ENCODE measurements at regions not wholly inside any gene's neighbourhood (a gene's known extent, or its start where the extent isn't known, plus 50 kb on each side); places are given as distances from the start of the nearest gene placed in this dataset.
A peak's percentile ranks its signal among the peaks of the same experiment; 100 is the strongest.
"Not testable (repeated sequence)": the region's sequence is repeated elsewhere in the genome, so short reads cannot be mapped to it uniquely, and the experiment has no call there.

DNA sequence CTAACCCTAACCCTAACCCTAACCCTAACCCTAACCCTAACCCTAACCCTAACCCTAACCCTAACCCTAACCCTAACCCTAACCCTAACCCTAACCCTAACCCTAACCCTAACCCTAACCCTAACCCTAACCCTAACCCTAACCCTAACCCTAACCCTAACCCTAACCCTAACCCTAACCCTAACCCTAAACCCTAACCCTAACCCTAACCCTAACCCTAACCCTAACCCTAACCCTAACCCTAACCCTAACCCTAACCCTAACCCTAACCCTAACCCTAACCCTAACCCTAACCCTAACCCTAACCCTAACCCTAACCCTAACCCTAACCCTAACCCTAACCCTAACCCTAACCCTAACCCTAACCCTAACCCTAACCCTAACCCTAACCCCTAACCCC, 80.6 kb upstream of the PLEKHG4B start:
- not testable (repeated sequence) for DNase-seq (ENCODE audit: low spot score)

DNA sequence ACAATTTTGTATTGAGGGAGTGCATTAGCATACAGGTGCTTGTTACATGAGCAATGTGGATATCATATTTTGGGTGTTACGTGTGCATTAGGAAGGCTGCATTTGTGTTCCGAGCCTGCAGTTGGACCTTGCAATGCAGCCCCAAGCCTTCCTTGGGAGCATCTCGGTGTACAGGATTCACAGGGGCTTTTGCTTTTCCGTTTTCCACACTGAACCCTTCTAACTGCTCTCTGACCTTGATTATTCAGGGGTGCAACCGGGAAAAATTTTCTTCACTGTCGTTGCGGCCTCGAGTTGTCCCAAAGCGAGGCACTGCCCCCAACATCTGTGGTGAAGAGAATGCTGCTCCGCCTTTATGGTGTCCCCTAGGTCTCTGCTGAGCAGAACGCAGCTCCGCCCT, 80.1 kb upstream of the PLEKHG4B start:
- DNase-seq (ENCODE audit: low spot score): no peak

DNA sequence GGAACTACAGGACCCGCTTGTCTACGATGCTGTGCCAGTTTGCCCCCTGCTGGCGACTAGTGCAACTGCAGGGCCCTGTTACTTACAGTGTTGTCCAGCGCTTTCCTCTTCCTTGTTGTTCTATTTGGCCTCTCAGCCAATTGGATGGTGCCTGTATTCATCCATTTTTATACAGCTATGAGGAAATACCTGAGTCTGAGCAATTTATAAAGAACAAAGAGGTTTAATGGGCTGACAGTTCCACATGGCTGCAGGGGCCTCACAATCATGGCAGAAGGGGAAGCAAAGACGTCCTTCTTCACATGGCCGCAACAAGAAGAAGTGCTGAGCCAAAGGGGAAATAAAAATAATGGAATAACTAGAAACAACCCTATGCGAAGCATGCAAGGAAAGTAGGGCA, 78.7 kb upstream of the PLEKHG4B start:
- DNase-seq (ENCODE audit: low spot score): no peak

DNA sequence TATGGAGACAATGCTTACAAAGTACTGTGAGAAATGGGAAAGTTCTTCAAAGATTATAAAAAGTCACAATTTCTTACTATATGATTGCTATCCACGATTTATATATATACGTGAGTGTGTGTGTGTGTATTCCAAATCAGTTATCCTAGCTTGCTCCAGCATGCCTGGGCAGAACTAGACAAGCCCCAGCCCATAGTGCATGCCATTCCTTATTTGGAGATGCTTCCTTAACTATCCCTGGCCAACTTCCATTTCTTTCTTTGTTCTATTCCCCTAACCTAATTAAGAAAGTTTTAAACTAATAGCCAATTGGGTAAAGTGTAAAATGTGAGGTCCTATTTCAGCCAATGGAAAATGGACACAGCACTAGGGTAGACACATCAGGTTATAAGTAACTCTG, 77.3 kb upstream of the PLEKHG4B start:
- DNase-seq (ENCODE audit: low spot score): not testable (repeated sequence)

DNA sequence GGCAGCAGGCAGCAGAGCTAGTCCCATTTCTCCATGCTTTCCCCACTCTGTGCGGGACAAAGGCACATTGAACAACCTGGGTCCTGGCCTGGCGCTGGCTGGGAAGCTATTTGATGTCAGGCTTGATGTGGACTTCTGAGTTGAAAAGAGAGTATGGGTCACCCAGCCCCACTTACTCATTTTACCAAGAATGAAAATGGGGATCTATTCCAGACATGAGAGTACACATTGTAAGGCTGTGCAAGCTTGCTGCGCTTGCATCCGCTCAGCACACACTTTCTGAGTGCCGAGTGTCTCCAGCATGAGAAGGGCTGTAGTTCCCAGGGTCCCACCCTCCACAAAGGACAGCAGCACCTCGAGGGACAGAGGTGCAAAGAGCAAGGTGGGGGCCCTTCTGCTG, 71.7 kb upstream of the PLEKHG4B start:
- DNase-seq (ENCODE audit: low spot score): not testable (repeated sequence)

DNA sequence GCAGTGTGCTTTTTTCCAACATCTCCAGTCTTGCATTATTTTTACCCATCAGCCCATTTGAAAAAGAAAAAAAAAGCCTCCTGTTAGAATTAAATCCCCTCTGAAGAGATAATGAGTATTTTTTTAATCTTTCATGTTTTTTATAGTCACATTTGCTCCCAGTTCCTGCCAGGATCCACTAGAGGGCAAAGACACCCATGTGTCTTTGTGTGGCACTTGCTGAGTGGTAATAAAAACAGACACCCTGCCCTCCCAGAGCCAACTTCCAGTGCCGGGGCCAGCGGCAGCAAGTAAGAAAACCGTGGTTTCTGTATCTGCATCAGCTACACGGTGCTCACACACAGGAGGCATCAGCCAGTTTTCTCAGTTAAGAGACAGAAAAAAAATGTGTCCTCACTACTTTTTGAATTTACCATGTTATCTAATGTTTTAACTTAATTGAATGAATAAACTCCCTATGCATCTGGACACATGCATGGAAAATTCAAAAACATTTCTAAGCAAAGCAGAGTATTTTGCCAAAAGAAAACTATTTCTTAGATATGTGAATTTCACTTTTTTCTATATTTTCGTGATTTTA, 70.2 kb upstream of the PLEKHG4B start:
- DNase-seq (ENCODE audit: low spot score): peak; percentile 6

DNA sequence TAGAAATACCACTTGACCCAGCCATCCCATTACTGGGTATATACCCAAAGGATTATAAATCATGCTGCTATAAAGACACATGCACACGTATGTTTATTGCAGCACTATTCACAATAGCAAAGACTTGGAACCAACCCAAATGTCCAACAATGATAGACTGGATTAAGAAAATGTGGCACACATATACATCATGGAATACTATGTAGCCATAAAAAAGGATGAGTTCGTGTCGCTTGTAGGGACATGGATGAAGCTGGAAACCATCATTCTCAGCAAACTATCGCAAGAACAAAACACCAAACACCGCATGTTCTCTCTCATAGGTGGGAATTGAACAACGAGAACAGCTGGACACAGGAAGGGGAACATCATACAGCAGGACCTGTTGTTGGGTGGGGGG, 68.1 kb upstream of the PLEKHG4B start:
- DNase-seq (ENCODE audit: low spot score): not testable (repeated sequence)

DNA sequence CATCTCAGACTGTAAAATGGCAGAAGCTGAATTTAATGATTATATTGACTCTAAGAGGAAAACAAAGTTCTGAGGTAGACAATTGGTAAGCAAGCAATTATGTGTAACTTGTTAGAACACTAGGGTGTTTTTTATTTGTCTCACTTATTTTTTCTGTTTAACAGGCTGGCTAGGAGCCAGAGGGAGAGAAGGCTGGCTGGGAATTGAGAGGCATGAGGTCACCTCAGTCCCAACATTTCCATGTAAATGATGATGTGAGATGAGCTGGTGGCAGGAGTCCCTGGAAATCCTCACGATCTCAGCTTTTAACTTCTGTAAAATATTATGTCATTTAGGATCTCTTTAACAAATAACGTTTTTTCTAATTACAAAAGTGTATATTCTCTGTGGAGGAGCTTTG, 66.9 kb upstream of the PLEKHG4B start:
- not testable (repeated sequence) for DNase-seq (ENCODE audit: low spot score)

DNA sequence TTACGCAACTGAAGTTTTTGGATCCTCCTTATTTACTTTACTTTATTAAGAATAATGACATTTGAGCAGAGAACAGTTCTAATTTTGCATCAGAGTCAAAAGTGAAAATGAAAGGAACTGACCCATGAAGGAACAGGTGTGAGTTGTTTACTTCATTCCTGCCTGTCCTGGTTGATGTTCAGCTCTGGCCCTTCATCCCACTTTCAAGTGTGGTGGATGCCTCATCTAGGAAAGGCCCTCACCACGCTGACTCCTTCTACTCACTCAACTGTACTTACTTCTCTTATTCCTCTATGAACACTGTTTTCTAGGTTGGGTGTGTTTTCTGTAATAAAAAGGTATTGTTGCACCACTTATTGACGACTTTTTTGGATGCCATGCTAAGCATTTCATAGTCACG, 61.8 kb upstream of the PLEKHG4B start:
- no peak for DNase-seq (ENCODE audit: low spot score)

DNA sequence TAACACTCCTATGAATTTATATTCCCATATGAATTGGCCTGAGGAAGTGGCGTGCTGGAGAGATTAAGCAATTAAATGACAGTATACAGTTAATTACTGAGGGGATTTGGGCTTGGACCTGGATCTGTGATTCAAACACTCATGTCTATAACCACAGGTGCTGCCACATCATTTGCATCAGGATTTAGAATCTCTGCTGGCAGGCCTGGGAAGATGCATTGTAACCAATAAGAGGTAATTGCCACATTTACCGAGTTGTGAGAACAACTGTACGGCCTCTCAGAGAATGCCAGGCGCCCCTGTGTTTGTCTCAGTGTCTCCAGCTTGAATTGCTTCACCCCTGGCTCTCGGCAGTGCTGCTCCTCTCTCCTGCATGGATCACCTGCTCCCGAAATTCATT, 61.4 kb upstream of the PLEKHG4B start:
- DNase-seq (ENCODE audit: low spot score): not testable (repeated sequence)

DNA sequence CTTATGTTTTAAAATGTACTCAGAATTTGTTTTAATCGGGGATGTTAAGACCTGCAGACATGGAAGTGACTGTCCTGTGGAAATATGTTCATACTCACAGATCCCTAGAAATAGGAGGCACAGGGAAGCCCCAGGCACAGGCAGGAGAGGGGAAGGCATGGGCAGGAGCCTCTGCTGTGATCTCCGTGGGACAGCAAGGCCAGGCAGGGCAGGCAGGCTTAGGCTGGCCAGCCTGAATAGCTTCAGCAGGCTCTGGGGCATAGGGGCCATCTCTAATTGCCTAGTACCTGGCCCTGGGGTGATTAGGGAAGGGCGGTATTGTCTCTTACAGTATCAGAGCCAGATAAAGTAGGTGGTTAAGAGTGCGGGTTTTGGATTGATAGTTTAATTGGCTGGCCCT, 59.8 kb upstream of the PLEKHG4B start:
- DNase-seq (ENCODE audit: low spot score): no peak

DNA sequence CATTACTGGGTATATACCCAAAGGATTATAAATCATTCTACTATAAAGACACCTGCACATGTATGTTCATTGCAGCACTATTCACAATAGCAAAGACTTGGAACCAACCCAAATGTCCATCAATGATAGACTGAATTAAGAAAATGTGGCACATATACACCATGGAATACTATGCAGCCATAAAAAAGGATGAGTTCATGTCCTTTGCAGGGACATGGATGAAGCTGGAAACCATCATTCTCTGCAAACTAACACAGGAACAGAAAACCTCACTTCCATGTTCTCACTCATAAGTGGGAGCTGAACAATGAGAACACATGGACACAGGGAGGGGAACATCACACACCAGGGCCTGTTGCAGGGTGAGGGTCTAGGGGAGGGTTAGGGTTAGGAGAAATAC, 56.4 kb upstream of the PLEKHG4B start:
- DNase-seq (ENCODE audit: low spot score): not testable (repeated sequence)

DNA sequence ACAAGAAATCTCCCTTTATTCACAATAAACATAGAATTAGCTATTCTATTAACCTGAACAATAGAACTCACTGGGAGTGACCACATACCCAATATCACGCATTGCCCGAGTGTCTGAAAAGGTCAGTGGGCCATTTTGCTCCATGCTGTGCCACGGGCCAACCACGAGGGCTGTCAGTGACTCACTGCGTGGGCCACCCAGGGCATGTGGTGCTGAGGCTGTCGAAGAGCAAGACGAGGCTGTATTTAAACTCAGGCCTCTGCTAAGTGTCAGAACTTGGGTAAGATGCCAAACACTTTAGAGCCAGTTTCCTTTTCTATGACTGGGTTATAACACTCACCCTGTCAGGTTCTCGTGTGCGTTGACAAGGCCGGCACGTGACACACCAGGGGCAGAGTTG, 54.8 kb upstream of the PLEKHG4B start:
- DNase-seq (ENCODE audit: low spot score): not testable (repeated sequence)

DNA sequence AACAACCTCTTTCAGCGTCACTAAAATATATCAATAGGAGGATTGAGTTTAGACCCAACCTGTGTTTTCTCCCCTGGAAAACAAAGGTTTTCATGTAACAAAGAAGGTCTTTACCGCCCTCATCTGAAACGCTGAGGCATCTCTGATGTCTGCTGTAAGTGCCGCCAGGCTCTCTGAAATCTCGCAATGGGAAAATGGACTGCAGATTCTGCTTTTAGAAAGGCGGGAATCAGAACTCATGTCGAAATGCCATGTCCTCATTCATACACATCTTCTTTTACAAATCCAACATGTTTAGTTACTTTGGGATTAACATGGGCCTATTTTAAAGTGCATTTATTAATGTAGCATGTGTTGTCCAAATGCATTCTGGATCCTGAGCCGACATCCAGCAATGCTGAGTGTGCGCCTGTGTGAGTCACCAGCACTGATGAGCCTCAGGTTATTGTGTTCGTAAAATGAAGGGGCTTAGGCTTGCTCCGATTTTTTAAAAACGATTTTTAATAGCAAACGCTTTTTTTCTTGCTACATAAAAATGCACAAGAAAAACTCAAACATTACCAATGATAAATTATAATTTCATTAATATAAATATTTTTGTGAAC, 51.9 kb upstream of the PLEKHG4B start:
- no peak for DNase-seq (ENCODE audit: low spot score)

Measured in COLO829 (cell line).